ENCODE measurements at regions not wholly inside any gene's neighbourhood (a gene's known extent, or its start where the extent isn't known, plus 50 kb on each side); places are given as distances from the start of the nearest gene placed in this dataset.

- TF ChIP-seq SNAI2 (CRISPR knock-in tag; IDR thresholded peaks at IDR 0.05): no peak
- TF ChIP-seq CSDC2 (CRISPR knock-in tag; IDR thresholded peaks at IDR 0.05): no peak
- TF ChIP-seq PATZ1 (CRISPR knock-in tag; IDR thresholded peaks at IDR 0.05; ENCODE audit: borderline replicate concordance): no peak
- no peak for TF ChIP-seq ZNF70 (CRISPR knock-in tag; IDR thresholded peaks at IDR 0.05)
- TF ChIP-seq ZFP3 (CRISPR knock-in tag; IDR thresholded peaks at IDR 0.05): no peak
- TF ChIP-seq PPARA (CRISPR knock-in tag; IDR thresholded peaks at IDR 0.05; ENCODE audit: borderline replicate concordance): no peak
- TF ChIP-seq ISL1 (CRISPR knock-in tag; IDR thresholded peaks at IDR 0.05): no peak
- TF ChIP-seq CSRNP3 (CRISPR knock-in tag; IDR thresholded peaks at IDR 0.05): no peak
- TF ChIP-seq ARNTL (CRISPR knock-in tag; IDR thresholded peaks at IDR 0.05; ENCODE audit: borderline replicate concordance, low read depth): no peak
- TF ChIP-seq CREB5 (CRISPR knock-in tag; IDR thresholded peaks at IDR 0.05; ENCODE audit: low read depth): no peak
- TF ChIP-seq RARB (CRISPR knock-in tag; IDR thresholded peaks at IDR 0.05): no peak
- TF ChIP-seq OSR1 (CRISPR knock-in tag; IDR thresholded peaks at IDR 0.05): no peak
- no peak for TF ChIP-seq ZNF8 (CRISPR knock-in tag; IDR thresholded peaks at IDR 0.05)
Observed at GRCh38 chr6:6714118-6714897, 125.8 kb downstream of the LY86 start.

Measured in SK-N-SH treated with all-trans-retinoic acid at 6 μM for 48 hours (cell line).